ENCODE measurements at regions not wholly inside any gene's neighbourhood (a gene's known extent, or its start where the extent isn't known, plus 50 kb on each side); places are given as distances from the start of the nearest gene placed in this dataset.

DNA sequence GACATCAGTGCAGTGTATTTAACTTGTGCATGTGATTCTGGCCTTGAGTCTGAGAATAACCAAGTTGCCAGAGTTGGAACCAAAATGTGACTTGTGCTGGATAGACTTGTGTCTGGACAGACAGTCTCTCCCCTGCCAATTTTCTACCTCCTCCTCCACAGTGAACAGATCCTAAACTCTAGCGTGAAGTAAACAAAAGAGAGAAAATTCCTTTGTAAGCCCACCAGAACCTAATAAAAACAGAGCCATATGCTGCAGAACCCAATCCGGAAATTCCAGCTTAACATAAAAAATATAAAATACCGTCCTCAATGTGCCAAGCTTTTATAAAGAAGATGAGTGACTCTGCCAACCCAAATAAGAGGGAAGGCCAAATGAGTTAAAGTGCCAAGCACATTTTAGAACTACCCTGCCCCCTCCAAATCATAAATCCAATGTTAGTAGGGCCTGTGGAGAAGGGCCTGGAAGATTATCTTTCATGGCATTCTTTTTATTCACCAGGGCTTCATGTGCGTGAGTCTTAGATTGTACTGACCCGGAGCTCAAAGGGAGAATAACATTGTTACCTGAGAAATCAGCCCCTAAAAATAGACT is 344.6 kb upstream of the PROK2 start:
- TF ChIP-seq, protein P1, sequence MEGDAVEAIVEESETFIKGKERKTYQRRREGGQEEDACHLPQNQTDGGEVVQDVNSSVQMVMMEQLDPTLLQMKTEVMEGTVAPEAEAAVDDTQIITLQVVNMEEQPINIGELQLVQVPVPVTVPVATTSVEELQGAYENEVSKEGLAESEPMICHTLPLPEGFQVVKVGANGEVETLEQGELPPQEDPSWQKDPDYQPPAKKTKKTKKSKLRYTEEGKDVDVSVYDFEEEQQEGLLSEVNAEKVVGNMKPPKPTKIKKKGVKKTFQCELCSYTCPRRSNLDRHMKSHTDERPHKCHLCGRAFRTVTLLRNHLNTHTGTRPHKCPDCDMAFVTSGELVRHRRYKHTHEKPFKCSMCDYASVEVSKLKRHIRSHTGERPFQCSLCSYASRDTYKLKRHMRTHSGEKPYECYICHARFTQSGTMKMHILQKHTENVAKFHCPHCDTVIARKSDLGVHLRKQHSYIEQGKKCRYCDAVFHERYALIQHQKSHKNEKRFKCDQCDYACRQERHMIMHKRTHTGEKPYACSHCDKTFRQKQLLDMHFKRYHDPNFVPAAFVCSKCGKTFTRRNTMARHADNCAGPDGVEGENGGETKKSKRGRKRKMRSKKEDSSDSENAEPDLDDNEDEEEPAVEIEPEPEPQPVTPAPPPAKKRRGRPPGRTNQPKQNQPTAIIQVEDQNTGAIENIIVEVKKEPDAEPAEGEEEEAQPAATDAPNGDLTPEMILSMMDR (IDR thresholded peaks at IDR 0.05): no peak
- TF ChIP-seq EP300 (IDR thresholded peaks at IDR 0.05) (no peak), POLR2AphosphoS5 (IDR thresholded peaks at IDR 0.05) (no peak)
